ENCODE measurements at regions not wholly inside any gene's neighbourhood (a gene's known extent, or its start where the extent isn't known, plus 50 kb on each side); places are given as distances from the start of the nearest gene placed in this dataset.
A peak's percentile ranks its signal among the peaks of the same experiment; 100 is the strongest.
"Not testable (repeated sequence)": the region's sequence is repeated elsewhere in the genome, so short reads cannot be mapped to it uniquely, and the experiment has no call there.

- H3K9me3 ChIP-seq; H3K27me3 ChIP-seq; H3K4me1 ChIP-seq; DNase-seq; H3K4me3 ChIP-seq (ENCODE audit: low read depth, low read length); H3K36me3 ChIP-seq: not testable (repeated sequence)
Measured at GRCh38 chr22:22296047-22296446, 51.5 kb downstream of the VPREB1 start.

GRCh38 chr22:22297159-22297793 is 52.7 kb downstream of the VPREB1 start:
- H3K4me1 ChIP-seq, H3K9me3 ChIP-seq, H3K36me3 ChIP-seq, H3K27me3 ChIP-seq: not testable (repeated sequence)
- H3K4me3 ChIP-seq (ENCODE audit: low read depth, low read length) = peak overlapping the region; percentile 77
- peak; percentile 39 for DNase-seq

- H3K27me3 ChIP-seq, H3K9me3 ChIP-seq, H3K36me3 ChIP-seq, H3K4me1 ChIP-seq: not testable (repeated sequence)
- peak; percentile 77 for DNase-seq
- TF ChIP-seq CTCF (IDR thresholded peaks at IDR 0.05; ENCODE audit: low read depth, low read length) = peak; percentile 31; the same call in 1 of the 2 replicates
- peak overlapping the region; percentile 77 for H3K4me3 ChIP-seq (ENCODE audit: low read depth, low read length)
Measured at GRCh38 chr22:22297794-22298653, 53.4 kb downstream of the VPREB1 start.

- not testable (repeated sequence) for H3K27me3 ChIP-seq, DNase-seq, H3K4me1 ChIP-seq, H3K9me3 ChIP-seq, H3K36me3 ChIP-seq
- H3K4me3 ChIP-seq (ENCODE audit: low read depth, low read length) = peak overlapping the region; percentile 77
Measured at GRCh38 chr22:22298654-22299009, 54.0 kb downstream of the VPREB1 start.

- H3K4me3 ChIP-seq (ENCODE audit: low read depth, low read length); H3K4me1 ChIP-seq; H3K27me3 ChIP-seq; H3K9me3 ChIP-seq; H3K36me3 ChIP-seq; DNase-seq: not testable (repeated sequence)
Measured at GRCh38 chr22:22300511-22300910, 55.9 kb downstream of the VPREB1 start.

GRCh38 chr22:22300946-22301345 is 56.4 kb downstream of the VPREB1 start:
- H3K4me1 ChIP-seq = not testable (repeated sequence)

GRCh38 chr22:22316589-22316988 is 72.0 kb downstream of the VPREB1 start:
- Histone ChIP-seq H3K27me3 (no peaks in the 10 kb centered on the region), H3K36me3 (peaks cover 7% of the 10 kb centered on the region), H3K4me3 (ENCODE audit: low read depth, low read length) (no peak overlapping the region), H3K4me1 (no peaks in the 10 kb centered on the region), H3K9me3 (no peaks in the 10 kb centered on the region)
- DNase-seq = no peak
- no peak for TF ChIP-seq CTCF (IDR thresholded peaks at IDR 0.05; ENCODE audit: low read depth, low read length)

More at GRCh38 chr22:22300946-22301345, 56.4 kb downstream of the VPREB1 start:
- H3K9me3 ChIP-seq; H3K4me3 ChIP-seq (ENCODE audit: low read depth, low read length); H3K36me3 ChIP-seq; DNase-seq; H3K27me3 ChIP-seq: not testable (repeated sequence)

GRCh38 chr22:22318723-22319465 is 74.3 kb downstream of the VPREB1 start:
- no peaks in the 10 kb centered on the region for H3K27me3 ChIP-seq
- H3K36me3 ChIP-seq = peaks cover 7% of the 10 kb centered on the region
- TF ChIP-seq CTCF (IDR thresholded peaks at IDR 0.05; ENCODE audit: low read depth, low read length) = no peak

More at GRCh38 chr22:22318723-22319465, 74.3 kb downstream of the VPREB1 start:
- no peaks in the 10 kb centered on the region for H3K4me1 ChIP-seq
- H3K9me3 ChIP-seq = no peaks in the 10 kb centered on the region
- DNase-seq = no peak
- no peak overlapping the region for H3K4me3 ChIP-seq (ENCODE audit: low read depth, low read length)
